Right cardiac atrium (tissue), 5 donors: ENCODE measurements at regions not wholly inside any gene's neighbourhood (a gene's known extent, or its start where the extent isn't known, plus 50 kb on each side); places are given as distances from the start of the nearest gene placed in this dataset.
"Not testable (repeated sequence)": the region's sequence is repeated elsewhere in the genome, so short reads cannot be mapped to it uniquely, and the experiment has no call there.

ENCODE experiments used
- ATAC-seq, 2 donors: fragments of 200-7000 bp; cut with Tn5 transposase; one replicate each; pipeline versions ENCODE4 v1.8.0 to v1.9.1; 2020; ENCODE audit warnings: moderate library complexity in 2 of 2, mild to moderate bottlenecking in 1 of 2
- DNase-seq, 3 donors: peaks; one replicate each; pipeline ENCODE4 v3.0.0-alpha.2; 2020
- H3K27ac ChIP-seq: one replicate; pipeline ENCODE4 v1.5.1; 2013; ENCODE audit warnings: mild to moderate bottlenecking, low read length, control low read depth, moderate library complexity
- H3K27me3 ChIP-seq: one replicate; pipeline ENCODE4 v1.6.1; 2013; ENCODE audit not compliant: control insufficient read depth, insufficient read depth
- H3K4me1 ChIP-seq: one replicate; pipeline ENCODE4 v1.6.1; 2013; ENCODE audit warnings: low read length; ENCODE audit not compliant: control insufficient read depth, insufficient read depth
- H3K4me3 ChIP-seq: one replicate; pipeline ENCODE4 v1.5.1; 2013; ENCODE audit warnings: low read length, control low read depth
- H3K9me3 ChIP-seq: one replicate; pipeline ENCODE4 v1.6.1; 2013; ENCODE audit warnings: low read length; ENCODE audit not compliant: control insufficient read depth
- WGBS: extraction: QIAGEN DNeasy Blood & Tissue Kit; methylation state at CpG from one replicate; pipeline ENCODE4 v1.1.7; 2013; 5-methylcytosine and 5-hydroxymethylcytosine counted together
- intact Hi-C, 4 donors: fragments of 100-400 bp; cut with DNase I; formaldehyde crosslinking; loops; one replicate each; pipeline versions ENCODE4 v1.11.0 to v1.14.0; 2022 to 2023
- donor health status: healthy with polysubstance abuse.
- donor health status: DM: no; HTN: yes; CAD: no.
- donor health status: DM: no; HTN: no; CAD: no.
- donor health status: DM: no; HTN: yes; CAD: no; lungs with severe emphysema.
- donor health status: DM: yes; HTN: yes; CAD: no.

- DNase-seq (no peak), ATAC-seq (no peak)
- no peaks in the 10 kb centered on the region for H3K4me1 ChIP-seq
- H3K27ac ChIP-seq = no peak overlapping the region
- H3K27me3 ChIP-seq = no peaks in the 10 kb centered on the region
- H3K9me3 ChIP-seq = no peaks in the 10 kb centered on the region
- no peak overlapping the region for H3K4me3 ChIP-seq
- intact Hi-C loops = no loop called here
These were observed 1357.0 kb upstream of the GOT2 start for GRCh38 chr16:60091071-60091470.

DNA sequence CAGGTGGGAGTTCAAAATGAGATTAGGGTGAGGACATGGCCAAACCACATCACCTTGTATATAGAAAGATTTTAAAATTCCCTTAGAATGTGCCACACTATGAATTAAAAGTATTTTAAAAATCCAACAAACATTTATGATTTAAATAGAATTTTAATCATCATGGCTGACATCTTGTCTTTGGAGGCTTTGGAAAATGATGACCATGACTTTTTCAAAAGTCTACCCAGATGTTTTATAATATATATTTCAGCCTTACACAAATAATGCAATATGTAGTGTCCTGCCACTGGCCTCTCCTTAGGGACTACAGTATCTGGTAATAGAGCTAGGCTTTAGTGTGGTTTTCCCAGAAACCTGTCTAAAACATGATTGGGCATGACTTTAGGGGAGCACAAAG is 1353.4 kb upstream of the GOT2 start:
- ATAC-seq = no peak
- Histone ChIP-seq H3K27ac (no peak overlapping the region), H3K27me3 (no peaks in the 10 kb centered on the region), H3K4me3 (no peak overlapping the region), H3K9me3 (no peaks in the 10 kb centered on the region), H3K4me1 (no peaks in the 10 kb centered on the region)
- intact Hi-C loops = no loop called here
- DNase-seq = no peak

- ATAC-seq, H3K27me3 ChIP-seq, H3K27ac ChIP-seq, H3K9me3 ChIP-seq, H3K4me3 ChIP-seq, intact Hi-C loops, DNase-seq, H3K4me1 ChIP-seq: not testable (repeated sequence)
- WGBS = 92% methylated on average over 8 of the region's 10 CpGs
These were observed 1344.7 kb upstream of the GOT2 start for GRCh38 chr16:60078819-60079218.

- Histone ChIP-seq H3K27me3 (no peaks in the 10 kb centered on the region), H3K4me1 (no peaks in the 10 kb centered on the region), H3K27ac (no peak overlapping the region), H3K4me3 (no peak overlapping the region), H3K9me3 (no peaks in the 10 kb centered on the region)
- intact Hi-C loops = no loop called here
- ATAC-seq = no peak
- 68% methylated on average over 3 of the region's 3 CpGs for WGBS
- DNase-seq = no peak
These were observed 1343.7 kb upstream of the GOT2 start for GRCh38 chr16:60077861-60078260.

DNA sequence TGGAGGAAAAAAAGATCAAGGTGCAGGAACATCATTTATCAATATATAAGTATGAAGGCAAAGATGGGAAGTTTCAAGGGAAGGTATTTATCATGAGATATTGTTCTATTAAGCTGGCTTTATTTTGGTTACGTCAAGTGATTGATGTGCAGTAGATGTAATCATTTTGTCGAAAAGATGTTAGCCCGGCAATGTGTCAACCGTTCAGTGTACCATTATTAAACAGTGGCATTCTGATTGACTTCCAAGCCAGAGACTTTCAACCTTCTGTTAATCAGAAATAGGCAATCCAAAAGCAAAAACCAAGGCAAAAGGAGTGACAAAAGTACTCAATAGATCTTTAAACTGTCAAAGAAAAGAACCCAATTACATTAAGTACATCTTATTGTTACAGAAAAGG is 1340.3 kb upstream of the GOT2 start:
- 84% methylated on average over 4 of the region's 4 CpGs for WGBS
- H3K9me3 ChIP-seq = no peaks in the 10 kb centered on the region
- intact Hi-C loops = no loop called here
- DNase-seq = no peak
- H3K27ac ChIP-seq = no peak overlapping the region
- H3K27me3 ChIP-seq = no peaks in the 10 kb centered on the region
- ATAC-seq = no peak
- no peak overlapping the region for H3K4me3 ChIP-seq
- no peaks in the 10 kb centered on the region for H3K4me1 ChIP-seq

- DNase-seq (no peak), ATAC-seq (no peak)
- no peaks in the 10 kb centered on the region for H3K9me3 ChIP-seq
- H3K4me3 ChIP-seq = no peak overlapping the region
- WGBS = 76% methylated on average over 4 of the region's 4 CpGs
- intact Hi-C loops = no loop called here
- no peak overlapping the region for H3K27ac ChIP-seq
- no peaks in the 10 kb centered on the region for H3K27me3 ChIP-seq
- H3K4me1 ChIP-seq = no peaks in the 10 kb centered on the region
These were observed 1339.3 kb upstream of the GOT2 start for GRCh38 chr16:60073376-60073775.

DNA sequence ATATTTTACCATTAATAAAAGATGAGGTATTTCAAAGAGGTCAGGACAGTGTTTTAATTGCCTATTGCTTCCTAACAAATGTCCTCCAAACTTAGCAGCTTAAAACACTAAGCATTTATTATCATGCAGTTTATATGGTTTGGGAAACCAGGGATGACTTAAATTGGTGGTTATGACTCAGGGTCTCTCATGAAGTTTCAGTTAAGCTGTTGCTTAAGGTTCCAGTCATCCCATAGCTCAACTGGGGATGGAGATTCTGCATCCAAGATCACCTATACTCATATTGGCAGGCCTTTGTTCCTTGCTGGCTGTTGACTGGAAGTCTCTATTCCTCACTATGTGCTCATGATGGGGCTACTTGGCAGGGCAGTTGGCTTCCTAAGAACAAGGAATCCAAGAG is 1329.9 kb upstream of the GOT2 start:
- Histone ChIP-seq H3K27ac (no peak overlapping the region), H3K4me1 (no peaks in the 10 kb centered on the region), H3K4me3 (no peak overlapping the region), H3K27me3 (no peaks in the 10 kb centered on the region), H3K9me3 (no peaks in the 10 kb centered on the region)
- DNase-seq = no peak
- intact Hi-C loops = no loop called here
- ATAC-seq = no peak

- intact Hi-C loops = no loop called here
- Histone ChIP-seq H3K9me3 (no peaks in the 10 kb centered on the region), H3K27ac (no peak overlapping the region), H3K27me3 (no peaks in the 10 kb centered on the region), H3K4me3 (no peak overlapping the region), H3K4me1 (no peaks in the 10 kb centered on the region)
- ATAC-seq (no peak), DNase-seq (no peak)
These were observed 1327.3 kb upstream of the GOT2 start for GRCh38 chr16:60061396-60061795.

- no peak overlapping the region for H3K4me3 ChIP-seq
- no peaks in the 10 kb centered on the region for H3K4me1 ChIP-seq
- no peak overlapping the region for H3K27ac ChIP-seq
- 34% methylated on average over 2 of the region's 2 CpGs for WGBS
- intact Hi-C loops = no loop called here
- ATAC-seq (no peak), DNase-seq (peak in 2 of 3 donors; percentile 42 to 49)
- H3K27me3 ChIP-seq = no peaks in the 10 kb centered on the region
- no peaks in the 10 kb centered on the region for H3K9me3 ChIP-seq
These were observed 1326.6 kb upstream of the GOT2 start for GRCh38 chr16:60060731-60061130.

DNA sequence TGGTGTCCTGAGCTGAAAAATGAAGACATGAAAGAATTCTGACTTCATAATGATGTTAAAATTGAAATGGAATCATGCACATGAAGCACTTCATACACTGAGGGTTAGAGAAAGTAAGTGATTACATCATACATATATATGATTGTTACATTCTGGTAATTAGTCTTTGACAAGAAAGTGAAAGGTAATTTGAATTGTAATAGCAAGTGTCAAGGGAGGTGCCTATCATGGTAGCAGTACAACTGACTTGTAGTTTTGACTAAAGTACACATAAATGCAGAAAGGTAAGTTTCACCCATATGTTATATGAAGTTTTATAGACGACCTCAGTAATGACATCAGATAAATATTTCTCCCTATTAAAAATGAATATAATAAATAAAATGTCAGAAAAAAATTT is 1325.0 kb upstream of the GOT2 start:
- intact Hi-C loops = no loop called here
- Histone ChIP-seq H3K9me3 (no peaks in the 10 kb centered on the region), H3K4me3 (no peak overlapping the region), H3K27me3 (no peaks in the 10 kb centered on the region), H3K4me1 (no peaks in the 10 kb centered on the region), H3K27ac (no peak overlapping the region)
- 57% methylated on average over 1 of the region's 1 CpG for WGBS
- ATAC-seq (no peak), DNase-seq (no peak)

DNA sequence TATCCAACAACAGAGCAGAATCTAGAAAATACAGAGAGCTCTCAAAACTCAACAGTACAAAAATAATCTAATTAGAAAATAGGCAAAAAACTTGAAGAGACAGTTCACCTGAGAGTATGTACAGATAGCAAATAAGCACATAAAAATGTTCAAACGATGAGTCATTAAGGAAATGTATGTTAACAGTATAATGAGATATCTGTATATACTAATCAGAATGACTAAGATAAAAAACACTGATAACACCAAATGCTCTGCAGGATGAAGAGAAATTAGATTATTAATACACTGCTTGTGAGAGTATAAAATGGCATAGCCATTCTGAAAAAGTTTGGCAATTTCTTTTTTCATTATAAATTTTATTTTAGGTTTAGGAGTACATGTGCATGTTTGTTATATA is 1307.6 kb upstream of the GOT2 start:
- 64% methylated on average over 1 of the region's 1 CpG for WGBS
- Histone ChIP-seq H3K27me3 (no peaks in the 10 kb centered on the region), H3K4me1 (no peaks in the 10 kb centered on the region), H3K9me3 (no peaks in the 10 kb centered on the region), H3K4me3 (no peak overlapping the region), H3K27ac (no peak overlapping the region)
- intact Hi-C loops = no loop called here
- ATAC-seq (no peak), DNase-seq (no peak)

DNA sequence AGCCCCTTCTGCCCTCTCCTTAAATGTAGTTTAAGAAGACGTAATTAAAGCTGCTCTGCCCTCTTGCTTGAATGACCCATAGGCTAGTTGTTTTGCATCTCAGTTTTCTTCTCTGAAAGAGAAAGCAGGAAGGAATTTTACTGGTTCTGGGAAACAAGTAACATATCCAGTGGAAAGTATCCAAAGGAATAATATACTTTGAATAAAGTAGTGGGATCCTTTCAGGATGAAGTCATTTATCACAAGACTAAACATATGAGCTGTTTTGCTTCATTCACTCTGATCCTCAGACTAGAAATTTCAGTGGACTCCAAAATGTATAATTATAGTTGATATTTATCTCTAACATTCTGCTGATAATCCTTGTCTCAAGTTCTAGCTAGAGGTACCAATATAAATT is 1297.6 kb upstream of the GOT2 start:
- Histone ChIP-seq H3K27ac (no peak overlapping the region), H3K4me1 (no peaks in the 10 kb centered on the region), H3K9me3 (no peaks in the 10 kb centered on the region), H3K27me3 (no peaks in the 10 kb centered on the region), H3K4me3 (no peak overlapping the region)
- ATAC-seq (no peak), DNase-seq (no peak)
- 80% methylated on average over 1 of the region's 1 CpG for WGBS
- intact Hi-C loops = no loop called here
